ENCODE measurements at regions not wholly inside any gene's neighbourhood (a gene's known extent, or its start where the extent isn't known, plus 50 kb on each side); places are given as distances from the start of the nearest gene placed in this dataset.

GRCh38 chr5:156189628-156190027, 137.3 kb upstream of the SGCD start:
- TF ChIP-seq, protein P1, sequence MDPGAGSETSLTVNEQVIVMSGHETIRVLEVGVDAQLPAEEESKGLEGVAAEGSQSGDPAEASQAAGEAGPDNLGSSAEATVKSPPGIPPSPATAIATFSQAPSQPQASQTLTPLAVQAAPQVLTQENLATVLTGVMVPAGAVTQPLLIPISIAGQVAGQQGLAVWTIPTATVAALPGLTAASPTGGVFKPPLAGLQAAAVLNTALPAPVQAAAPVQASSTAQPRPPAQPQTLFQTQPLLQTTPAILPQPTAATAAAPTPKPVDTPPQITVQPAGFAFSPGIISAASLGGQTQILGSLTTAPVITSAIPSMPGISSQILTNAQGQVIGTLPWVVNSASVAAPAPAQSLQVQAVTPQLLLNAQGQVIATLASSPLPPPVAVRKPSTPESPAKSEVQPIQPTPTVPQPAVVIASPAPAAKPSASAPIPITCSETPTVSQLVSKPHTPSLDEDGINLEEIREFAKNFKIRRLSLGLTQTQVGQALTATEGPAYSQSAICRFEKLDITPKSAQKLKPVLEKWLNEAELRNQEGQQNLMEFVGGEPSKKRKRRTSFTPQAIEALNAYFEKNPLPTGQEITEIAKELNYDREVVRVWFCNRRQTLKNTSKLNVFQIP (CRISPR knock-in tag; IDR thresholded peaks at IDR 0.05; ENCODE audit: borderline replicate concordance, low read depth) = no peak
- TF ChIP-seq TCF4 (CRISPR knock-in tag; IDR thresholded peaks at IDR 0.05; ENCODE audit: borderline replicate concordance) = no peak
- TF ChIP-seq ARNTL (CRISPR knock-in tag; IDR thresholded peaks at IDR 0.05; ENCODE audit: borderline replicate concordance, low read depth) = no peak
- TF ChIP-seq ESRRG (CRISPR knock-in tag; IDR thresholded peaks at IDR 0.05) = no peak
- no peak for TF ChIP-seq RARB (CRISPR knock-in tag; IDR thresholded peaks at IDR 0.05)
- TF ChIP-seq PPARA (CRISPR knock-in tag; IDR thresholded peaks at IDR 0.05; ENCODE audit: borderline replicate concordance) = no peak
- TF ChIP-seq TOX (CRISPR knock-in tag; IDR thresholded peaks at IDR 0.05; ENCODE audit: borderline replicate concordance) = no peak
- no peak for TF ChIP-seq BACH2 (CRISPR knock-in tag; IDR thresholded peaks at IDR 0.05; ENCODE audit: borderline replicate concordance)
- no peak for TF ChIP-seq CSDC2 (CRISPR knock-in tag; IDR thresholded peaks at IDR 0.05)
- TF ChIP-seq PATZ1 (CRISPR knock-in tag; IDR thresholded peaks at IDR 0.05; ENCODE audit: borderline replicate concordance) = no peak
- TF ChIP-seq ZNF70 (CRISPR knock-in tag; IDR thresholded peaks at IDR 0.05) = no peak

All from SK-N-SH treated with all-trans-retinoic acid at 6 μM for 48 hours (cell line).